GM12872 (cell line): ENCODE measurements at regions not wholly inside any gene's neighbourhood (a gene's known extent, or its start where the extent isn't known, plus 50 kb on each side); places are given as distances from the start of the nearest gene placed in this dataset.

ENCODE experiments used
- CTCF ChIP-seq: IDR thresholded peaks from 3 replicates; pipeline ENCODE4 v1.5.1; 2011; ENCODE audit warnings: low read depth, mild to moderate bottlenecking, low read length, moderate library complexity; ENCODE audit not compliant: insufficient read depth

DNA sequence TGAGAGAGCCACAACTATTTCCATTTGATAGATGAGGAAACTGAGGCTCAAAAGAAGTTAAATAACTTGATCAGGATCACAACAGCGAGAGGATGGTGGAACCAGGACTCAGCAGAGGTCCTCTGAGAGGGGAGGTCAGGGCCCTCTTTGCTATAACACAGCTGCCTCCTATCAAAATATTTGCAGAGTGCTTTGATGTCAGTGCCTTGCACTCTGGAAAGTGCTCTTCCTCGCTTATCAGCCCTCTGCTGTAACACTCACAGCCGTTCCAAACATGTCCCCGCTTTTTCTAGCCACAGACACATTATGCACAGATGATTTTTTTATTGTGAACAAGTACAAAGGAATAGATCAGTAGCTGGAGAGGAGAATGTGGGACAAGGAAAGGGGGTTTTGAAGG, 71.8 kb upstream of the ARHGAP29 start:
- TF ChIP-seq CTCF = no peak

- TF ChIP-seq CTCF = no peak
Observed at GRCh38 chr1:94306521-94306920, 69.1 kb upstream of the ARHGAP29 start.

- no peak for TF ChIP-seq CTCF
Observed at GRCh38 chr1:94305704-94306103, 68.3 kb upstream of the ARHGAP29 start.

DNA sequence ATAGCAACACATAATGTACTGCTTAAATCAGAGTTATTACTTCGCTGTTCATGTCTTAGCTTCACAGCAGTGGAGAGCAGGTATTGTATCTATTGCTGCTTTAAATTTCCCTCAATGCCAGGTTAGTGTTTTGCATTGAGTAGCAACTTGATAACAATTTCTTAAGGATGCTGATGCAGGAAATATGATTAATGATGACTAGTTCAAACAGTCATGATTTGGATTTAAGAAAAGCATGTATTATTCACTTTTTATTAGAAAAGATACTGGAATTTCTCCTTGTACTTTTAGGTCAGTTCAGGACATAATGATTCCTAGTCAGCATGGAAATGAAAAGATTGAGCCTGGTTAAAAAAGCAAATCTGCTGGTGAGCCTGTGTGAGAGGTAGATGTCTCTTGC, 67.2 kb upstream of the ARHGAP29 start:
- TF ChIP-seq CTCF = no peak

DNA sequence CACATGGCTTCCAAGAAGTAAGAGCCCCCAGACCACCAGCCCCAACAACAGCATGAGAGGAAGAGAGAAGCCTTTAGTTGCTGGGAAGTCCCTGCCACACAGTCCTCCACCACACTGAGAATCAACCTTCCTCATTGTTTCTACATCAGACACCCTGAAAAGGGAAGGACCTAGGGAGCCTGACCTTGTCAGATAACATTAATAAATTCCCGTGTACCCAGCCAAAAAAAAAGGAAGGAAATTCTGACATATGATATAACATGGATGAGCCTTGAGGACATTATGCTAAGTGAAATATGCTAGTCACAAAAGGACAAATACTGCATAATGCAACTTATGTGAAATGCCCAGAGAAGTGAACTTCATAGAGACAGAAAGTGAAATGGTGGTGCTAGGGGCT, 65.6 kb upstream of the ARHGAP29 start:
- no peak for TF ChIP-seq CTCF

DNA sequence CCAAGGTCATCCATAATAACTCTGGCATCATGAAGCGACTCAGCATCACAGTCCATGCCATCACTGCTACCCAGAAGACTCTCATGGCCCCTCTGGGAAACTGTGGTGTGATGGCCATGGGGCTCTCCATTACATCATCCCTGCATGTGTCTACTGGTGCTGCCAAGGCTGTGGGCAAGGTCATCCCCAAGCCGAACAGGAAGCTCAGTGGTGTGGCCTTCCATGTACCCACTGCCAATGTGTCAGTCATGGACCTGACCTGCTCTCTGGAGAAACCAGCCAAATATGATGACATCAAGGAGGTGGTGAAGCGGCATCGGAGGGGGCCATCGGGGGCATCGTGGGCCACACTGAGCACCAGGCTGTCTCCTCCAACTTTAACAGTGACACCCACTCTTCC, 65.1 kb upstream of the ARHGAP29 start:
- no peak for TF ChIP-seq CTCF

DNA sequence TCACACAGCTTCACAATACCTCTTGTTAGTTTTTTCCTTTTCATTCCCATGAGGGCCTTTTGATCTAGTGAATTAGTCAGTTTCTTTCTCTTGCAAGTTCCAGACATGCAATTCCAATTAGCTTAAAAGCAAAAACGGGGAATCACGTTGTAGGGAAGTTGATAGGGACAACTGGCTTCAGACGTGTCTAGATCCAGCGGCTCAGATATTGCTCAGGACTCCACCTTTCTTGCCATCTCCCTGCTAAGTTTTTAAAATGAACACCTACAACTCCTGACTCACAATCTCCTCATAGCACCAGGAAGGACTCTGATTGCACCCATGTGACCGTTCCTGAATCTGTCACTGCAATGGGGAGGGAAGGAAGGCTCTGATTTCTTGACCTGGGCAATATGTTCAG, 63.8 kb upstream of the ARHGAP29 start:
- no peak for TF ChIP-seq CTCF

DNA sequence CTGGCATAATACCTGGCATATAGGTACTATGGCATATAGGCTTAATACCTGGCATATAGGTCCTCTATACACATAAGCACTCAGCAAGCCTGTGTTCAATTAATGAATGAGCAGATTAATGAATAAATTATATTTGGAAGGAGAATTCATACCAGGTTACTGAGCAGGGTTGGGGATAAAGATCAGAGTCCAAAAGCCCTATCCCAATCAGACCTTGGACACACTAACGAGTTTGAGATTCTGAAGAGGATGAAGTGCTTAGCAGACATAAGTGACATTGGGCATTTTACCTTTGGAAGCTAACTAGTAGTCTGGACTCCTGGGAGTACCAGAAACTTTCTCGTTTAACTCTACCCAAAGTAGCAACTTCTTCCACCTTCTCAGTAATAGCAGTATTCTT, 63.3 kb upstream of the ARHGAP29 start:
- TF ChIP-seq CTCF = no peak
